ENCODE measurements at regions not wholly inside any gene's neighbourhood (a gene's known extent, or its start where the extent isn't known, plus 50 kb on each side); places are given as distances from the start of the nearest gene placed in this dataset.

GRCh38 chr3:148531836-148532235 is 165.9 kb upstream of the AGTR1 start:
- WGBS, 5 donors, result 83 to 96% (median 90%) methylated on average over 2 of the region's 2 CpGs
- no peak overlapping the region for H3K4me3 ChIP-seq
- no peak overlapping the region for H3K27ac ChIP-seq
- no peak for TF ChIP-seq POLR2AphosphoS5 (IDR thresholded peaks at IDR 0.05)
- TF ChIP-seq, protein P1, sequence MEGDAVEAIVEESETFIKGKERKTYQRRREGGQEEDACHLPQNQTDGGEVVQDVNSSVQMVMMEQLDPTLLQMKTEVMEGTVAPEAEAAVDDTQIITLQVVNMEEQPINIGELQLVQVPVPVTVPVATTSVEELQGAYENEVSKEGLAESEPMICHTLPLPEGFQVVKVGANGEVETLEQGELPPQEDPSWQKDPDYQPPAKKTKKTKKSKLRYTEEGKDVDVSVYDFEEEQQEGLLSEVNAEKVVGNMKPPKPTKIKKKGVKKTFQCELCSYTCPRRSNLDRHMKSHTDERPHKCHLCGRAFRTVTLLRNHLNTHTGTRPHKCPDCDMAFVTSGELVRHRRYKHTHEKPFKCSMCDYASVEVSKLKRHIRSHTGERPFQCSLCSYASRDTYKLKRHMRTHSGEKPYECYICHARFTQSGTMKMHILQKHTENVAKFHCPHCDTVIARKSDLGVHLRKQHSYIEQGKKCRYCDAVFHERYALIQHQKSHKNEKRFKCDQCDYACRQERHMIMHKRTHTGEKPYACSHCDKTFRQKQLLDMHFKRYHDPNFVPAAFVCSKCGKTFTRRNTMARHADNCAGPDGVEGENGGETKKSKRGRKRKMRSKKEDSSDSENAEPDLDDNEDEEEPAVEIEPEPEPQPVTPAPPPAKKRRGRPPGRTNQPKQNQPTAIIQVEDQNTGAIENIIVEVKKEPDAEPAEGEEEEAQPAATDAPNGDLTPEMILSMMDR (IDR thresholded peaks at IDR 0.05 in 8 of 11, conservative IDR thresholded peaks at IDR 0.05 in 3 of 11), result no peak
- no peak for TF ChIP-seq POLR2A (IDR thresholded peaks at IDR 0.05)
- no peaks in the 10 kb centered on the region for H3K27me3 ChIP-seq (replicated peaks in 1 of 7)
- H3K36me3 ChIP-seq, result no peaks in the 10 kb centered on the region
- intact Hi-C loops (cut with DNase I; ENCODE audit: low total_unique reads), result no loop called here
- peaks cover 0 to 8% (median 3%) of the 10 kb centered on the region in 8 donors for H3K9me3 ChIP-seq
- DNase-seq, result no peak
- H3K4me1 ChIP-seq, result peaks cover 0 to 3% (median 0%) of the 10 kb centered on the region in 6 donors

DNA sequence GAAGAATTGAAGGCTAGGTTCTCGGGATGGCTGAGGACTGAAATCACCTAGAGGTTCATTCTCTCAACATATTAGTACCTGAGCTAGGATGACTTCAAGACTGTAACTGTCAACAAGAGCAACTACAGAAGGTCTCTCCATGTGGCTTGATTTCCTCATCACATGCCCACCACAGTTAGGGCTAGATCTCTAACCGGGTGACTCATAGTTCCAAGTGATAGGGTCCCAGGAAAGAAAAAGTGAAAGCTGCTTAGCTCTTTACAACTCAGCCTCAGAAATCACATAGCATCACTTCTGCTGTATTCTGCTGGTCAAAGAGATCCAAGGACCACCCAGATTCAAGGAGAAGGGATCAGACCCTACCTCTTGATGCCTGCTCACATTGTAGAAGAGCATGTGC is 165.4 kb upstream of the AGTR1 start:
- peaks cover 0 to 3% (median 0%) of the 10 kb centered on the region in 6 donors for H3K4me1 ChIP-seq
- H3K9me3 ChIP-seq, result peaks cover 0 to 3% (median 1%) of the 10 kb centered on the region in 8 donors
- DNase-seq, result no peak
- H3K36me3 ChIP-seq, result no peaks in the 10 kb centered on the region
- no peak overlapping the region for H3K27ac ChIP-seq
- 80 to 93% (median 88%) methylated on average over 2 of the region's 2 CpGs for WGBS, 5 donors
- no peaks in the 10 kb centered on the region for H3K27me3 ChIP-seq (replicated peaks in 1 of 7)
- no peak overlapping the region for H3K4me3 ChIP-seq
- intact Hi-C loops (cut with DNase I; ENCODE audit: low total_unique reads), result no loop called here
- TF ChIP-seq, protein P1 (IDR thresholded peaks at IDR 0.05 in 8 of 11, conservative IDR thresholded peaks at IDR 0.05 in 3 of 11), result no peak
- TF ChIP-seq POLR2AphosphoS5 (IDR thresholded peaks at IDR 0.05), result no peak
- no peak for TF ChIP-seq POLR2A (IDR thresholded peaks at IDR 0.05)

DNA sequence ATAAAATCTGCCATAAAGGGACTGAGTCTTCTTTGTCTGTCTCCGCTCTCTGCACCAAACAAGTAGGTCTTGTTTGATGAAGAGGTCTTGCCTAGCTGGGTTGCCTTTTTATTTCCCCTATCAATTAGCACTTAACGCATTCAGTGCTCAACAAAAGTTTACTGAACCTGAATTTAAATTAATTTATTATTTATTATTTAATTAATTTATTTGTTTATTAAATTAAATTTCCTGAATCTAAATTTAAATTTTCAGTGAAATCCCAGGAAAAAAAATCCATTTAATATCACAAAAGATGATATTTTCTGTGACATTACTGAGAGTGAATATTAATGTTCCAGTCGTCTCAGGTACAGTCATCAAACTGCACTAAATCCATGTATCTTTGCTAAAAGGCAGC is 164.9 kb upstream of the AGTR1 start:
- H3K36me3 ChIP-seq, result no peaks in the 10 kb centered on the region
- TF ChIP-seq POLR2AphosphoS5 (IDR thresholded peaks at IDR 0.05), result no peak
- TF ChIP-seq, protein P1 (IDR thresholded peaks at IDR 0.05 in 8 of 11, conservative IDR thresholded peaks at IDR 0.05 in 3 of 11), result no peak
- no peak for TF ChIP-seq POLR2A (IDR thresholded peaks at IDR 0.05)
- no peaks in the 10 kb centered on the region for H3K9me3 ChIP-seq
- no peak overlapping the region for H3K27ac ChIP-seq
- 88 to 96% (median 92%) methylated on average over 3 of the region's 3 CpGs for WGBS, 5 donors
- no peak overlapping the region for H3K4me3 ChIP-seq
- no peaks in the 10 kb centered on the region for H3K27me3 ChIP-seq (replicated peaks in 1 of 7)
- intact Hi-C loops (cut with DNase I; ENCODE audit: low total_unique reads), result no loop called here
- no peak for DNase-seq
- peaks cover 0 to 3% (median 0%) of the 10 kb centered on the region in 6 donors for H3K4me1 ChIP-seq

DNA sequence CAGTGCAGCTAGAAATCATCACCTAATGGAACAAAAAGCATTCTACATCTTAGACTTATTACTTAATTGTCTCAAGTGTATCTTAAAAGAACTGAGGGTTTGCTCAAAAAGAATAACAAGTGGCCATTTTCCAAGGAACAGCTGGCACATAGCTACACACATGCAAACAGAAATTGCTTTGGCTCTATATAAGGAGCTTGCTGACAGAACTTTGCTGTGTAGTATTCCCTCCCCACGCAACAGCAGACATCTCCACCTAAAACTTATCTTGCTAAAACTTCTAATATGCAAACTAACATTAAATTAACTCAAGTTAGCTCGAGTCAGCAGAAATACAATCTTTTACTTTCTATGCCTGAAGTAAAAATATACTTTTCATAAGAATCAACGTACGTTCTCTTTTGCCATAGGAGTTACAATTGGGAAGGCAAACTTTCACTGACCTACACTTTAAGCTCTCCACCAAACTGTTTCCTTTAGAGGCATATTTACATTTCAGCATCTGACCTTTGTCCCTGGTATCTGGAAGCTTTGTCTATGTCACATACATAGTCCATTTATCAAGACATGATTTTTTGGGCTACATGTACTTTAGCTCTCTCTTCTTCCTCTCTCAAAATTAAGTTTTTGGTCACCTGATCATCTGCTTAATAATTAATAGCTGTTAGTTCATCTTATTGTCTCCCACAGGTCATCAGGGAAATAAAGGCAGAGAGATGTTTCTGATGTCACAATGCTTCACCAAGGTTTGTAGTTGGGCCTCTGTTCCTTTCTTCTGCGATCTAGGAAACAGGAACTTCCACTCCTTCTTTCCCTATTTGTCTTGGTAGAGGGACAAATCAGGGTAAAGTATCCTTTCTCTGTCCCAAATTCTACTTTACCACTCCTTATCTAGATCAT is 163.4 kb upstream of the AGTR1 start:
- intact Hi-C loops (cut with DNase I; ENCODE audit: low total_unique reads), result no loop called here
- TF ChIP-seq, protein P1 (IDR thresholded peaks at IDR 0.05 in 8 of 11, conservative IDR thresholded peaks at IDR 0.05 in 3 of 11), result no peak
- TF ChIP-seq POLR2A (IDR thresholded peaks at IDR 0.05), result no peak
- no peak for TF ChIP-seq POLR2AphosphoS5 (IDR thresholded peaks at IDR 0.05)
- Histone ChIP-seq H3K4me3 (no peak overlapping the region), H3K27ac (no peak overlapping the region), H3K4me1 (peaks cover 0 to 3% (median 0%) of the 10 kb centered on the region in 6 donors), H3K9me3 (no peaks in the 10 kb centered on the region), H3K27me3 (replicated peaks in 1 of 7) (no peaks in the 10 kb centered on the region), H3K36me3 (no peaks in the 10 kb centered on the region)
- 77 to 84% (median 82%) methylated on average over 5 of the region's 5 CpGs for WGBS, 5 donors
- DNase-seq, result no peak
